ENCODE measurements at regions not wholly inside any gene's neighbourhood (a gene's known extent, or its start where the extent isn't known, plus 50 kb on each side); places are given as distances from the start of the nearest gene placed in this dataset.

DNA sequence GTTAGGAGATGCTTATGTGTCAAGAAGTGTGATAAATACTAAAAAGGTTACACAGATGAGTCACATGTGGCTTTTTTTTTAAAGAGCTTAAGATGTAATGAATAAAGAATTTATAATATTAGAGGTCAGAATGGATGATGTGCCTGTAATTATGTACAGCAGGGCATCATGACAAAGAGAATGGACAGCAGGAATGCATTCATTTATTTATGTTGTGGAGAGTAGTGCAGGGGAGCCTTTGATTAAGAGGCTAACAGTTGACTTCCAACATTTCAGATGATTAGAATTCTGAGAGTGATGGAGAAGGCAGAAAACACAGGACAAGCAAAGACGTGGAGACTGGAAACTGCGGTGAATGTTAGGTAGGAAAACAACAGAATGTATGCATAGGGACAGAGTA is 691.4 kb upstream of the POM121L12 start:
- TF ChIP-seq EZH2 (IDR thresholded peaks at IDR 0.05; ENCODE audit: borderline replicate concordance, low read length) (no peak), CTCF (conservative IDR thresholded peaks at IDR 0.05 in 1 of 2, IDR thresholded peaks at IDR 0.05 in 1 of 2; ENCODE audit: extremely low read depth in 1 of 2, insufficient read depth in 1 of 2, low read depth in 1 of 2, low read length in 2 of 2) (no peak)

Data from mammary epithelial cell (primary cell).